Esophagus muscularis mucosa (tissue), 4 donors: ENCODE measurements at regions not wholly inside any gene's neighbourhood (a gene's known extent, or its start where the extent isn't known, plus 50 kb on each side); places are given as distances from the start of the nearest gene placed in this dataset.

Source experiments
- DNase-seq: peaks from one replicate; pipeline ENCODE4 v3.0.0-alpha.2; 2017; ENCODE audit errors: extremely low spot score
- H3K27ac ChIP-seq, 4 donors: fragments of 200-600 bp; sonication (generic); replicated peaks in 1 of 4; 1 replicate in 3 of 4; 2 replicates in 1 of 4; pipeline ENCODE4 v1.5.1; 2016 to 2019; ENCODE audit warnings: mild to moderate bottlenecking in 1 of 4
- H3K27me3 ChIP-seq, 4 donors: fragments of 200-600 bp; sonication (generic); one replicate each; pipeline versions ENCODE4 v1.5.1 to v1.6.0; 2016 to 2019
- H3K36me3 ChIP-seq, 4 donors: fragments of 200-600 bp; sonication (generic); one replicate each; pipeline ENCODE4 v1.5.1; 2016 to 2019
- H3K4me1 ChIP-seq, 4 donors: fragments of 200-600 bp; sonication (generic); one replicate each; pipeline ENCODE4 v1.5.1; 2016 to 2019
- H3K4me3 ChIP-seq, 4 donors: fragments of 200-600 bp; sonication (generic); 1 replicate in 2 of 4; 2 replicates in 2 of 4; pipeline ENCODE4 v1.5.1; 2016 to 2019; ENCODE audit warnings: mild to moderate bottlenecking in 4 of 4, moderate library complexity in 1 of 4
- H3K9me3 ChIP-seq, 4 donors: fragments of 200-600 bp; sonication (generic); 1 replicate in 3 of 4; 2 replicates in 1 of 4; pipeline ENCODE4 v1.5.1; 2016 to 2019
- CTCF ChIP-seq, 3 experiments: fragments of 200-600 bp in 2 of 3; fragments of 450-650 bp in 1 of 3; sonication (generic) in 2 of 3; IDR thresholded peaks; one replicate each; pipeline ENCODE4 v1.5.1; 2017 to 2019; ENCODE audit warnings: antibody characterized with exemption in 3 of 3, mild to moderate bottlenecking in 2 of 3, moderate library complexity in 1 of 3
- EP300 ChIP-seq: sonication (generic); formaldehyde crosslinking; IDR thresholded peaks from one replicate; pipeline ENCODE4 v1.6.1; 2017; ENCODE audit warnings: antibody characterized with exemption
- POLR2A ChIP-seq: fragments of 450-650 bp; IDR thresholded peaks from one replicate; pipeline ENCODE4 v1.6.1; 2017; ENCODE audit warnings: antibody characterized with exemption, moderate library complexity, mild to moderate bottlenecking, low read depth
- POLR2AphosphoS5 ChIP-seq, 2 donors: sonication (generic); formaldehyde crosslinking; IDR thresholded peaks; one replicate each; pipeline ENCODE4 v1.6.1; 2017; ENCODE audit warnings: antibody characterized with exemption in 2 of 2
- WGBS: methylation state at CpG from one replicate; pipeline ENCODE4 v1.1.5; 2018; 5-methylcytosine and 5-hydroxymethylcytosine counted together
- intact Hi-C: fragments of 100-400 bp; cut with DNase I; formaldehyde crosslinking; loops from one replicate; pipeline ENCODE4 v1.15.1; 2023

DNA sequence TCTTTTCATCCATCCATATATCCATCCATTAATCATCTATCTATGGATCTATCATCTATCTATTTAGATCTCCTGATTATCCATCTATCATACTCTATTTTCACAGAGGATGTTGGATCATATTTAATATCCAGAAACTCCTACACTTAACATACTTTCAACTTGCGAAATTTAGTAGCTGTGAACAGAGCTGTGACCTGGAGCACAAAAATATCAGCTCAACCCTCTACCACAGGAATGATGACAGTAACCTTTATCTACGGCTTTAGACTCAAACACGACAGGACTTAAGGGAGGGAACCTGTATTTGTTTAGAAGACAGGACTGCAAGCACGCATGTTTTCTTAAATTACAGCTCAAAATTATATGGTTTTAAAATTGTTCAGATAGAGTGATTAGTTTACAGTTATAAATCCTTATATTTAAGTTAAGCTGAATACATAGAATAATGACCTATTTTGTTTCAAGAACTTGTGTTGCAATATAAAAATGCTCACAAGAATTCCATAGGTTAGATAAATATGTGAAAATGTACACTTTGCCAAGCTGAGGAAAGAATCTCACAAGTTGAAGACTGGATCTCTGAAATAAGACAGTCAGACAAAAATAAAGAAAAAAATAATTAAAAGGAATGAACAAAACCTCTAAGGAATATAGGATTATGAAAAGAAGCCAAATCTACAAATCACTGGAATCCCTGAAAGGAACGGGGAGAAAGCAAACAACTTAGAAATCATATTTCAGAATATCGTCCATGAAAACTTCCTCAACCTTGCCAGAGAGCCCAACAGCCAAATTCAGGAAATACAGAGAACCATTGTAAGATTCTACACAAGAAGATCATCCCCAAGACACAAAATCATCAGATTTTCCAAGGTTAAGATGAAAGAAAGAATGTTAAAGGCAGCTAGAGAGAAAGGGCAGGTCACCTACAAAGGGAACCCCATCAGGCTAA lies 142.0 kb downstream of the COL6A3 start:
- TF ChIP-seq CTCF (IDR thresholded peaks at IDR 0.05): no peak
- no peak for TF ChIP-seq EP300
- no peak for TF ChIP-seq POLR2A
- no peak for TF ChIP-seq POLR2AphosphoS5 (IDR thresholded peaks at IDR 0.05)

More for the DNA sequence above, 142.0 kb downstream of the COL6A3 start:
- Histone ChIP-seq H3K36me3 (no peaks in the 10 kb centered on the region), H3K9me3 (no peaks in the 10 kb centered on the region), H3K4me3 (no peak overlapping the region), H3K27ac (no peak overlapping the region), H3K4me1 (peaks cover 0 to 33% (median 24%) of the 10 kb centered on the region in 4 donors), H3K27me3 (no peaks in the 10 kb centered on the region)
- no peak for DNase-seq
- intact Hi-C loops: no loop called here
- WGBS: 92% methylated on average over 6 of the region's 6 CpGs
